Fibroblast of lung (primary cell): ENCODE measurements at regions not wholly inside any gene's neighbourhood (a gene's known extent, or its start where the extent isn't known, plus 50 kb on each side); places are given as distances from the start of the nearest gene placed in this dataset.

Experiments
- DNase-seq, 2 donors: peaks; one replicate each; pipeline versions ENCODE4 v3.0.0 to v3.0.0-alpha.2; 2010; ENCODE audit warnings: low read depth in 2 of 2
- H2AFZ ChIP-seq: 2 replicates; pipeline ENCODE4 v1.5.1; 2012; ENCODE audit warnings: low read length, control low read depth, inconsistent platforms
- H3K27ac ChIP-seq: 2 replicates; pipeline ENCODE4 v1.5.1; 2011; ENCODE audit warnings: low read length, control low read depth; ENCODE audit not compliant: insufficient read depth
- H3K27me3 ChIP-seq: 2 replicates; pipeline ENCODE4 v1.5.1; 2011; ENCODE audit warnings: mild to moderate bottlenecking, low read length; ENCODE audit not compliant: control insufficient read depth, insufficient read depth
- H3K36me3 ChIP-seq: 2 replicates; pipeline ENCODE4 v1.5.1; 2011; ENCODE audit warnings: low read length; ENCODE audit not compliant: control insufficient read depth, insufficient read depth
- H3K4me1 ChIP-seq: 2 replicates; pipeline ENCODE4 v1.5.1; 2011; ENCODE audit warnings: low read length; ENCODE audit not compliant: control insufficient read depth, insufficient read depth; ENCODE audit errors: extremely low read depth
- H3K4me2 ChIP-seq: 2 replicates; pipeline ENCODE4 v1.5.1; 2011; ENCODE audit warnings: low read length, control low read depth; ENCODE audit not compliant: insufficient read depth; ENCODE audit errors: extremely low read depth
- H3K4me3 ChIP-seq, 4 experiments: fragments of 200-600 bp in 1 of 4; sonication (generic) in 1 of 4; replicated peaks in 1 of 4; 2 replicates each; pipeline ENCODE4 v1.5.1; 2011 to 2016; ENCODE audit warnings: low read length in 4 of 4, low read depth in 3 of 4, mild to moderate bottlenecking in 3 of 4, control low read depth in 2 of 4, inconsistent platforms in 1 of 4, mixed read lengths in 1 of 4; ENCODE audit not compliant: insufficient read depth in 1 of 4; ENCODE audit errors: control extremely low read depth in 1 of 4
- H3K79me2 ChIP-seq: 2 replicates; pipeline ENCODE4 v1.5.1; 2012; ENCODE audit warnings: mild to moderate bottlenecking, low read length, inconsistent platforms; ENCODE audit not compliant: control insufficient read depth, insufficient read depth
- H3K9ac ChIP-seq: 2 replicates; pipeline ENCODE4 v1.5.1; 2011; ENCODE audit warnings: mild to moderate bottlenecking, low read length, control low read depth; ENCODE audit not compliant: insufficient read depth
- H3K9me3 ChIP-seq: 2 replicates; pipeline ENCODE4 v1.5.1; 2012; ENCODE audit warnings: low read depth, low read length; ENCODE audit not compliant: control insufficient read depth, insufficient read depth
- H4K20me1 ChIP-seq: 2 replicates; pipeline ENCODE4 v1.5.1; 2011; ENCODE audit warnings: low read length; ENCODE audit not compliant: control insufficient read depth, insufficient read depth; ENCODE audit errors: extremely low read depth
- EZH2 ChIP-seq: IDR thresholded peaks from 2 replicates; pipeline ENCODE4 v1.5.1; 2012; ENCODE audit warnings: low read length, control low read depth, mild to moderate bottlenecking; ENCODE audit errors: missing control alignments
- TF ChIP-seq, protein P1 (sequence below), 2 donors: IDR thresholded peaks in 1 of 2; conservative IDR thresholded peaks in 1 of 2; 1 replicate in 1 of 2; 2 replicates in 1 of 2; pipeline ENCODE4 v1.5.1; 2011 to 2012; ENCODE audit warnings: low read length in 2 of 2, control low read depth in 1 of 2, inconsistent platforms in 1 of 2, low read depth in 1 of 2, mild to moderate bottlenecking in 1 of 2

DNA sequence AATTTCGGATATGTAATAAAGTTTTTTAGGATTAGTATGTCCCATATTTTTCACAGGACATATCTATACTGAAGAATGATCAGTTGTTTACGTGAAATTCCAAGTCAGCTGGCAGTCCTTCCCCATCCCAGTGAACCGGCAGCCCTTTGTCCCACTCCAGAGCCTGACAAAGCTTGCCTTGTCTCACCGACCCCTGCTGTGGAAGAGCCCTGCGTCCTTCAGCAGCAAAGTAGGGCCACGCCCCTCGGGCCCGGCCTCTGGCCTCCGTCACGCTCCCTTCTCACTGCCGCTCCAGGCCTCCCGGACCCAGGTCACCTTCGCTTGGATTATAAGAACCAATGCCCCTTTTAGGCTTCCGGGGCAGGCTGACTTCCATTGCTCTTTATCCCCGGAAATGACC, 89.8 kb upstream of the TGIF1 start:
- H3K27me3 ChIP-seq, result no peaks in the 10 kb centered on the region
- no peaks in the 10 kb centered on the region for H4K20me1 ChIP-seq
- H3K4me3 ChIP-seq, result no peak overlapping the region
- no peak overlapping the region for H3K9ac ChIP-seq
- no peak overlapping the region for H3K27ac ChIP-seq
- H2AFZ ChIP-seq, result no peak overlapping the region
- no peak for DNase-seq
- H3K4me2 ChIP-seq, result no peak overlapping the region
- H3K9me3 ChIP-seq, result no peaks in the 10 kb centered on the region
- TF ChIP-seq, protein P1, sequence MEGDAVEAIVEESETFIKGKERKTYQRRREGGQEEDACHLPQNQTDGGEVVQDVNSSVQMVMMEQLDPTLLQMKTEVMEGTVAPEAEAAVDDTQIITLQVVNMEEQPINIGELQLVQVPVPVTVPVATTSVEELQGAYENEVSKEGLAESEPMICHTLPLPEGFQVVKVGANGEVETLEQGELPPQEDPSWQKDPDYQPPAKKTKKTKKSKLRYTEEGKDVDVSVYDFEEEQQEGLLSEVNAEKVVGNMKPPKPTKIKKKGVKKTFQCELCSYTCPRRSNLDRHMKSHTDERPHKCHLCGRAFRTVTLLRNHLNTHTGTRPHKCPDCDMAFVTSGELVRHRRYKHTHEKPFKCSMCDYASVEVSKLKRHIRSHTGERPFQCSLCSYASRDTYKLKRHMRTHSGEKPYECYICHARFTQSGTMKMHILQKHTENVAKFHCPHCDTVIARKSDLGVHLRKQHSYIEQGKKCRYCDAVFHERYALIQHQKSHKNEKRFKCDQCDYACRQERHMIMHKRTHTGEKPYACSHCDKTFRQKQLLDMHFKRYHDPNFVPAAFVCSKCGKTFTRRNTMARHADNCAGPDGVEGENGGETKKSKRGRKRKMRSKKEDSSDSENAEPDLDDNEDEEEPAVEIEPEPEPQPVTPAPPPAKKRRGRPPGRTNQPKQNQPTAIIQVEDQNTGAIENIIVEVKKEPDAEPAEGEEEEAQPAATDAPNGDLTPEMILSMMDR (conservative IDR thresholded peaks at IDR 0.05 in 1 of 2, IDR thresholded peaks at IDR 0.05 in 1 of 2; ENCODE audit: low read depth in 1 of 2, low read length in 2 of 2), result no peak
- no peak for TF ChIP-seq EZH2
- H3K36me3 ChIP-seq, result no peaks in the 10 kb centered on the region
- H3K79me2 ChIP-seq, result no peaks in the 10 kb centered on the region
- no peaks in the 10 kb centered on the region for H3K4me1 ChIP-seq

DNA sequence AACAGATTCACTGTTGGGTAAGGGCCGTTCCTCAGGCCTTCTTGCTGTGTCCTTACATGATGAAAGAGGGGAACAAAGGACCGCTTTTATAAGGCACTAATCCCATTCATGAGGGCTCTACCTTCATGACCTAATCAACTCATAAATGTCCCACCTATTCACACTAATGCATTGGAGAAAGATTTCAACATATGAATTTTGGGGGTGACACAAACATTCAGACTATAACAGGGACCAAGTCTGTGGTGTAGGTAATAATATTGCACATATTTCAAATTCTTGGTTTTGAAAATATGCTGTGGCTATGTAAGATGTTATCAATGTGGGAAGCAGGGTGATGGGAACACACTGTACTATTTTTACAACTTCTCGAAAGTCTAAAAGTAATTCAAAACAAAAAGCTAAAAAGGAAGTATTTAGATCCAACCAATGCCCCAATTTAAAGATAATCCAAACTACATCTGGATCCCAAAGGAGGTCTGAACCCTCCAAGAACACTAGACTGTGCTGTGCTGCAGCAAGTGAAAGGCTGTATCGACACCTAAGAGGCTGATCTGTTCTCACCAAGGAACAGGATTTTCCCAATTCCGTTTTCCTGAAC, 82.4 kb upstream of the TGIF1 start:
- no peak for TF ChIP-seq EZH2
- TF ChIP-seq, protein P1 (conservative IDR thresholded peaks at IDR 0.05 in 1 of 2, IDR thresholded peaks at IDR 0.05 in 1 of 2; ENCODE audit: low read depth in 1 of 2, low read length in 2 of 2), result no peak
- no peaks in the 10 kb centered on the region for H3K27me3 ChIP-seq
- H3K9ac ChIP-seq, result no peak overlapping the region
- no peaks in the 10 kb centered on the region for H3K4me1 ChIP-seq
- no peak overlapping the region for H3K4me2 ChIP-seq
- no peak overlapping the region for H2AFZ ChIP-seq
- no peaks in the 10 kb centered on the region for H4K20me1 ChIP-seq
- DNase-seq, result peak; percentile 31 to 81
- H3K36me3 ChIP-seq, result no peaks in the 10 kb centered on the region
- no peak overlapping the region for H3K4me3 ChIP-seq
- H3K27ac ChIP-seq, result no peak overlapping the region
- H3K9me3 ChIP-seq, result no peaks in the 10 kb centered on the region
- no peaks in the 10 kb centered on the region for H3K79me2 ChIP-seq

DNA sequence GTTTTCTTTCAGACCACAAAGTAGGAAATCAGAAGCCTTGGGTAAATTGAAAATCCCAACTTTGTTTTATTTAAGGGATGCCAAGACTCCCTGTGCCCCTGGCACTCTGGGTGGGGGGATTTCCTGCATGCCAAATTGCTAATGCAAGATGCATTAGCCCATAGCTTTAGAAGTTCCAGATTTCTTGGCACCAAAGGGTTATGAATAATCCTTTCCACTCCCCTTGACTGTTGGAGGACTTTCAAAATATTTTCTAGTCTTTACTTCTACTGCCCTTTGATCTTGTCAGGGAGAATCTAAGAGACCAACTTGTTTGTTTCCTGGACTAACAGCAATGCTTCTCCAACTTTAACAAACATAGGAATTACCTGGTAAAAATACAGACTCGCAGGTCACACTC, 81.8 kb upstream of the TGIF1 start:
- TF ChIP-seq, protein P1 (conservative IDR thresholded peaks at IDR 0.05 in 1 of 2, IDR thresholded peaks at IDR 0.05 in 1 of 2; ENCODE audit: low read depth in 1 of 2, low read length in 2 of 2), result no peak
- TF ChIP-seq EZH2, result no peak
- DNase-seq, result peak; percentile 61 to 90
- Histone ChIP-seq H3K27me3 (no peaks in the 10 kb centered on the region), H4K20me1 (no peaks in the 10 kb centered on the region), H3K9ac (no peak overlapping the region), H2AFZ (no peak overlapping the region), H3K27ac (no peak overlapping the region), H3K4me3 (no peak overlapping the region), H3K4me2 (peak overlapping the region; percentile 10), H3K9me3 (no peaks in the 10 kb centered on the region), H3K79me2 (no peaks in the 10 kb centered on the region), H3K4me1 (no peaks in the 10 kb centered on the region), H3K36me3 (no peaks in the 10 kb centered on the region)
